ENCODE measurements at regions not wholly inside any gene's neighbourhood (a gene's known extent, or its start where the extent isn't known, plus 50 kb on each side); places are given as distances from the start of the nearest gene placed in this dataset.

DNA sequence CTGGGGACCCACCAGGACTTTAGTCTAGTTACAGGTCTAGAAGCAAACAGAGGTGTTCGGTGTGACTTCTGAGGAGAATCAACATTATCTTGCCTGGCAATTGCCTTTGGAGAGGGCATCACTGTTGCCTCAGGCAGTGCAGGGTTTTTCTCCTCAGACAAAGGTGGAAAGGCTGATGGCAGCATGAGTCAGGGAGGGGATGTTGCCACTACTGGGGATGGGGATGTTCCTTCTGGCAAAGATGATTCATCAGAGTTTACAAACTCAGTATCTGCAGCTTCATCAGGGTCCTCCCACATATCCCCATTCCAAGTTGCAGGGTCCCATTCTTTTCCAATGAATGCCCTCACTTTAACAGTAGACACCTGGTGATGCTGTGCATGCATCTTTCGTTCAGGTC is 91.3 kb upstream of the GALNTL6 start:
- TF ChIP-seq, protein P1, sequence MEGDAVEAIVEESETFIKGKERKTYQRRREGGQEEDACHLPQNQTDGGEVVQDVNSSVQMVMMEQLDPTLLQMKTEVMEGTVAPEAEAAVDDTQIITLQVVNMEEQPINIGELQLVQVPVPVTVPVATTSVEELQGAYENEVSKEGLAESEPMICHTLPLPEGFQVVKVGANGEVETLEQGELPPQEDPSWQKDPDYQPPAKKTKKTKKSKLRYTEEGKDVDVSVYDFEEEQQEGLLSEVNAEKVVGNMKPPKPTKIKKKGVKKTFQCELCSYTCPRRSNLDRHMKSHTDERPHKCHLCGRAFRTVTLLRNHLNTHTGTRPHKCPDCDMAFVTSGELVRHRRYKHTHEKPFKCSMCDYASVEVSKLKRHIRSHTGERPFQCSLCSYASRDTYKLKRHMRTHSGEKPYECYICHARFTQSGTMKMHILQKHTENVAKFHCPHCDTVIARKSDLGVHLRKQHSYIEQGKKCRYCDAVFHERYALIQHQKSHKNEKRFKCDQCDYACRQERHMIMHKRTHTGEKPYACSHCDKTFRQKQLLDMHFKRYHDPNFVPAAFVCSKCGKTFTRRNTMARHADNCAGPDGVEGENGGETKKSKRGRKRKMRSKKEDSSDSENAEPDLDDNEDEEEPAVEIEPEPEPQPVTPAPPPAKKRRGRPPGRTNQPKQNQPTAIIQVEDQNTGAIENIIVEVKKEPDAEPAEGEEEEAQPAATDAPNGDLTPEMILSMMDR (IDR thresholded peaks at IDR 0.05): no peak
- no peak for TF ChIP-seq POLR2A (IDR thresholded peaks at IDR 0.05)

Data from testis (tissue), 2 donors.